ENCODE measurements at regions not wholly inside any gene's neighbourhood (a gene's known extent, or its start where the extent isn't known, plus 50 kb on each side); places are given as distances from the start of the nearest gene placed in this dataset.
A peak's percentile ranks its signal among the peaks of the same experiment; 100 is the strongest.

- TF ChIP-seq CTCF (conservative IDR thresholded peaks at IDR 0.05; ENCODE audit: low read length): no peak
- DNase-seq (ENCODE audit: low read depth): no peak
- H3K4me3 ChIP-seq (ENCODE audit: low read length): no peak overlapping the region
Observed at GRCh38 chr2:160918258-160918657, 242.0 kb upstream of the TANK start.

- DNase-seq (ENCODE audit: low read depth): peak; percentile 34
- no peak overlapping the region for H3K4me3 ChIP-seq (ENCODE audit: low read length)
- TF ChIP-seq CTCF (conservative IDR thresholded peaks at IDR 0.05; ENCODE audit: low read length): peak; percentile 26; the same call in 1 of the 2 replicates
Observed at GRCh38 chr2:160918906-160919503, 241.2 kb upstream of the TANK start.

- TF ChIP-seq CTCF (conservative IDR thresholded peaks at IDR 0.05; ENCODE audit: low read length): no peak
- H3K4me3 ChIP-seq (ENCODE audit: low read length): no peak overlapping the region
- DNase-seq (ENCODE audit: low read depth): peak; percentile 31
Observed at GRCh38 chr2:160920061-160920460, 240.2 kb upstream of the TANK start.

- no peak overlapping the region for H3K4me3 ChIP-seq (ENCODE audit: low read length)
- DNase-seq (ENCODE audit: low read depth): peak; percentile 100
Observed at GRCh38 chr2:160920791-160921303, 239.4 kb upstream of the TANK start.

GRCh38 chr2:160921386-160921964 lies 238.8 kb upstream of the TANK start:
- TF ChIP-seq CTCF (conservative IDR thresholded peaks at IDR 0.05; ENCODE audit: low read length): no peak
- no peak overlapping the region for H3K4me3 ChIP-seq (ENCODE audit: low read length)
- peak; percentile 51 for DNase-seq (ENCODE audit: low read depth)

More at GRCh38 chr2:160920791-160921303, 239.4 kb upstream of the TANK start:
- TF ChIP-seq CTCF (conservative IDR thresholded peaks at IDR 0.05; ENCODE audit: low read length): no peak

GRCh38 chr2:160924936-160925353 lies 235.3 kb upstream of the TANK start:
- no peak for TF ChIP-seq CTCF (conservative IDR thresholded peaks at IDR 0.05; ENCODE audit: low read length)

GRCh38 chr2:160925956-160926355 lies 234.3 kb upstream of the TANK start:
- no peak for DNase-seq (ENCODE audit: low read depth)
- TF ChIP-seq CTCF (conservative IDR thresholded peaks at IDR 0.05; ENCODE audit: low read length): no peak

More at GRCh38 chr2:160924936-160925353, 235.3 kb upstream of the TANK start:
- no peak overlapping the region for H3K4me3 ChIP-seq (ENCODE audit: low read length)
- DNase-seq (ENCODE audit: low read depth): no peak

More at GRCh38 chr2:160925956-160926355, 234.3 kb upstream of the TANK start:
- no peak overlapping the region for H3K4me3 ChIP-seq (ENCODE audit: low read length)
